ENCODE measurements at regions not wholly inside any gene's neighbourhood (a gene's known extent, or its start where the extent isn't known, plus 50 kb on each side); places are given as distances from the start of the nearest gene placed in this dataset.

GRCh38 chr14:95034788-95035187 is 122.5 kb downstream of the DICER1 start:
- H3K36me3 ChIP-seq (ENCODE audit: insufficient read depth, low read length): no peaks in the 10 kb centered on the region
- Mint-ChIP-seq H3K9me3 (peaks cover 2% of the 10 kb centered on the region), H3K36me3 (ENCODE audit: low read depth) (no peaks in the 10 kb centered on the region), H3K27ac (no peak overlapping the region), H3K27me3 (peaks cover 27% of the 10 kb centered on the region), H3K4me3 (no peak overlapping the region), H3K4me1 (ENCODE audit: low read depth) (no peaks in the 10 kb centered on the region)
- TF ChIP-seq CTCF (IDR thresholded peaks at IDR 0.05): no peak
- intact Hi-C loops (cut with DNase I, micrococcal nuclease): no loop called here
- ChIA-PET POLR2A (no interaction called here), CTCF (no interaction called here)
- DNase-seq: no peak
- H3K4me3 ChIP-seq (ENCODE audit: low read length): no peak overlapping the region
- ATAC-seq (ENCODE audit: poor library complexity): no peak
- peaks cover 4 to 7% of the 10 kb centered on the region in 2 experiments for H3K9me3 ChIP-seq (ENCODE audit: control insufficient read depth in 1 of 2, insufficient read depth in 1 of 2, low read length in 2 of 2)
- peaks cover 0 to 2% of the 10 kb centered on the region in 2 experiments for H3K27me3 ChIP-seq (ENCODE audit: control insufficient read depth in 1 of 2, insufficient read depth in 2 of 2, low read length in 2 of 2)
- no peak overlapping the region for H3K27ac ChIP-seq (ENCODE audit: low read depth in 1 of 2, low read length in 2 of 2)
- no peaks in the 10 kb centered on the region for H3K4me1 ChIP-seq (ENCODE audit: insufficient read depth, low read length)

- H3K36me3 Mint-ChIP-seq (ENCODE audit: low read depth): no peaks in the 10 kb centered on the region
- POLR2A ChIA-PET: no interaction called here
- DNase-seq (no peak), ATAC-seq (ENCODE audit: poor library complexity) (no peak)
- H3K4me3 Mint-ChIP-seq: no peak overlapping the region
- no peaks in the 10 kb centered on the region for H3K36me3 ChIP-seq (ENCODE audit: insufficient read depth, low read length)
- H3K4me1 ChIP-seq (ENCODE audit: insufficient read depth, low read length): no peaks in the 10 kb centered on the region
- H3K27ac ChIP-seq (ENCODE audit: low read depth in 1 of 2, low read length in 2 of 2): no peak overlapping the region
- H3K9me3 Mint-ChIP-seq: peaks cover 2% of the 10 kb centered on the region
- H3K4me3 ChIP-seq (ENCODE audit: low read length): no peak overlapping the region
- intact Hi-C loops (cut with DNase I, micrococcal nuclease): no loop called here
- peaks cover 25% of the 10 kb centered on the region for H3K27me3 Mint-ChIP-seq
- no peak overlapping the region for H3K27ac Mint-ChIP-seq
- peaks cover 0 to 2% of the 10 kb centered on the region in 2 experiments for H3K27me3 ChIP-seq (ENCODE audit: control insufficient read depth in 1 of 2, insufficient read depth in 2 of 2, low read length in 2 of 2)
- no peaks in the 10 kb centered on the region for H3K4me1 Mint-ChIP-seq (ENCODE audit: low read depth)
- peaks cover 4% of the 10 kb centered on the region in 2 experiments for H3K9me3 ChIP-seq (ENCODE audit: control insufficient read depth in 1 of 2, insufficient read depth in 1 of 2, low read length in 2 of 2)
- no peak for TF ChIP-seq CTCF (IDR thresholded peaks at IDR 0.05)
- CTCF ChIA-PET: no interaction called here
These were observed 123.4 kb downstream of the DICER1 start for GRCh38 chr14:95033682-95034632.

- ATAC-seq (ENCODE audit: poor library complexity) (no peak), DNase-seq (no peak)
- TF ChIP-seq CTCF (IDR thresholded peaks at IDR 0.05): no peak
- H3K4me1 ChIP-seq (ENCODE audit: insufficient read depth, low read length): no peaks in the 10 kb centered on the region
- no peaks in the 10 kb centered on the region for H3K4me1 Mint-ChIP-seq (ENCODE audit: low read depth)
- H3K27ac Mint-ChIP-seq: no peak overlapping the region
- ChIA-PET CTCF (no interaction called here), POLR2A (no interaction called here)
- H3K27me3 Mint-ChIP-seq: peaks cover 21% of the 10 kb centered on the region
- H3K4me3 Mint-ChIP-seq: no peak overlapping the region
- H3K4me3 ChIP-seq (ENCODE audit: low read length): no peak overlapping the region
- peaks cover 4% of the 10 kb centered on the region in 2 experiments for H3K9me3 ChIP-seq (ENCODE audit: control insufficient read depth in 1 of 2, insufficient read depth in 1 of 2, low read length in 2 of 2)
- H3K36me3 ChIP-seq (ENCODE audit: insufficient read depth, low read length): no peaks in the 10 kb centered on the region
- intact Hi-C loops (cut with DNase I, micrococcal nuclease): no loop called here
- no peaks in the 10 kb centered on the region for H3K27me3 ChIP-seq (ENCODE audit: control insufficient read depth in 1 of 2, insufficient read depth in 2 of 2, low read length in 2 of 2)
- H3K36me3 Mint-ChIP-seq (ENCODE audit: low read depth): no peaks in the 10 kb centered on the region
- no peak overlapping the region for H3K27ac ChIP-seq (ENCODE audit: low read depth in 1 of 2, low read length in 2 of 2)
- peaks cover 2% of the 10 kb centered on the region for H3K9me3 Mint-ChIP-seq
These were observed 124.3 kb downstream of the DICER1 start for GRCh38 chr14:95033031-95033430.
